Fibroblast of mammary gland (primary cell): ENCODE measurements at regions not wholly inside any gene's neighbourhood (a gene's known extent, or its start where the extent isn't known, plus 50 kb on each side); places are given as distances from the start of the nearest gene placed in this dataset.

Experiments used
- DNase-seq: peaks from one replicate; pipeline ENCODE4 v3.0.0-alpha.2; 2010; ENCODE audit warnings: low read depth
- H3K4me3 ChIP-seq: 2 replicates; pipeline ENCODE4 v1.5.1; 2011; ENCODE audit warnings: low read depth, mild to moderate bottlenecking, low read length, moderate library complexity; ENCODE audit not compliant: control insufficient read depth
- CTCF ChIP-seq: conservative IDR thresholded peaks from 2 replicates; pipeline ENCODE4 v1.5.1; 2011; ENCODE audit warnings: low read depth, low read length, inconsistent platforms; ENCODE audit not compliant: control insufficient read depth, insufficient read depth

GRCh38 chr11:113603277-113604059, 102.6 kb downstream of the TMPRSS5 start:
- no peak for TF ChIP-seq CTCF
- no peak for DNase-seq
- no peak overlapping the region for H3K4me3 ChIP-seq

GRCh38 chr11:113602483-113602882, 103.6 kb downstream of the TMPRSS5 start:
- DNase-seq: no peak
- no peak for TF ChIP-seq CTCF
- H3K4me3 ChIP-seq: no peak overlapping the region

GRCh38 chr11:113596658-113597057, 109.5 kb downstream of the TMPRSS5 start:
- DNase-seq: no peak
- no peak for TF ChIP-seq CTCF
- no peak overlapping the region for H3K4me3 ChIP-seq

GRCh38 chr11:113595810-113596594, 110.1 kb downstream of the TMPRSS5 start:
- TF ChIP-seq CTCF: no peak

GRCh38 chr11:113593698-113594308, 112.3 kb downstream of the TMPRSS5 start:
- TF ChIP-seq CTCF: no peak
- DNase-seq: no peak

More at GRCh38 chr11:113595810-113596594, 110.1 kb downstream of the TMPRSS5 start:
- DNase-seq: no peak
- H3K4me3 ChIP-seq: no peak overlapping the region

GRCh38 chr11:113591117-113591516, 115.0 kb downstream of the TMPRSS5 start:
- H3K4me3 ChIP-seq: no peak overlapping the region
- no peak for DNase-seq
- no peak for TF ChIP-seq CTCF

More at GRCh38 chr11:113593698-113594308, 112.3 kb downstream of the TMPRSS5 start:
- H3K4me3 ChIP-seq: no peak overlapping the region
